Liver (tissue), 8 donors: ENCODE measurements at regions not wholly inside any gene's neighbourhood (a gene's known extent, or its start where the extent isn't known, plus 50 kb on each side); places are given as distances from the start of the nearest gene placed in this dataset.

Experiments
- DNase-seq: peaks from one replicate; pipeline ENCODE4 v3.0.0-alpha.2; 2017; ENCODE audit warnings: low spot score
- H3K27ac ChIP-seq, 2 donors: one replicate each; pipeline ENCODE4 v1.7.0; 2013; ENCODE audit warnings: inconsistent platforms in 2 of 2, low read length in 2 of 2, control low read depth in 1 of 2, low read depth in 1 of 2, mild to moderate bottlenecking in 1 of 2
- H3K27me3 ChIP-seq, 4 donors: one replicate each; pipeline versions ENCODE4 v1.6.1 to v1.7.0; 2013; ENCODE audit warnings: low read length in 3 of 4, inconsistent platforms in 1 of 4, mild to moderate bottlenecking in 1 of 4, moderate library complexity in 1 of 4; ENCODE audit not compliant: control insufficient read depth in 4 of 4, insufficient read depth in 4 of 4
- H3K36me3 ChIP-seq, 4 donors: one replicate each; pipeline versions ENCODE4 v1.6.1 to v1.7.0; 2013; ENCODE audit warnings: low read length in 3 of 4, mild to moderate bottlenecking in 3 of 4, low read depth in 1 of 4, moderate library complexity in 1 of 4; ENCODE audit not compliant: control insufficient read depth in 4 of 4, insufficient read depth in 3 of 4
- H3K4me1 ChIP-seq, 4 donors: one replicate each; pipeline versions ENCODE4 v1.6.1 to v1.7.0; 2013; ENCODE audit warnings: low read length in 3 of 4, mild to moderate bottlenecking in 3 of 4, moderate library complexity in 1 of 4; ENCODE audit not compliant: control insufficient read depth in 4 of 4, insufficient read depth in 4 of 4
- H3K4me3 ChIP-seq, 3 donors: one replicate each; pipeline versions ENCODE4 v1.6.1 to v1.7.0; 2013; ENCODE audit warnings: low read length in 3 of 3, control low read depth in 1 of 3, low read depth in 1 of 3, mild to moderate bottlenecking in 1 of 3
- H3K9ac ChIP-seq, 2 donors: one replicate each; pipeline ENCODE4 v1.7.0; 2013; ENCODE audit warnings: low read length in 2 of 2, mild to moderate bottlenecking in 2 of 2, moderate library complexity in 2 of 2, control low read depth in 1 of 2, low read depth in 1 of 2
- H3K9me3 ChIP-seq, 4 donors: one replicate each; pipeline versions ENCODE4 v1.6.1 to v1.7.0; 2013; ENCODE audit warnings: low read length in 3 of 4; ENCODE audit not compliant: control insufficient read depth in 4 of 4
- CTCF ChIP-seq: fragments of 150-350 bp; IDR thresholded peaks from 2 replicates; pipeline ENCODE4 v1.5.1; 2017; ENCODE audit warnings: improper control_type of control experiment, low read depth, low read length; ENCODE audit not compliant: missing input control
- FOXA1 ChIP-seq: IDR thresholded peaks from 2 replicates; pipeline ENCODE4 v1.6.1; 2016; ENCODE audit warnings: antibody characterized with exemption
- HNF4A ChIP-seq, 2 donors: conservative IDR thresholded peaks; 2 replicates each; pipeline ENCODE4 v1.6.1; 2016; ENCODE audit warnings: antibody characterized with exemption in 2 of 2, mild to moderate bottlenecking in 2 of 2
- HNF4G ChIP-seq: IDR thresholded peaks from 2 replicates; pipeline ENCODE4 v1.6.1; 2016; ENCODE audit warnings: antibody characterized with exemption
- JUND ChIP-seq, 2 donors: IDR thresholded peaks; 2 replicates each; pipeline ENCODE4 v1.6.1; 2016; ENCODE audit warnings: antibody characterized with exemption in 2 of 2
- RXRA ChIP-seq, 2 donors: IDR thresholded peaks; 2 replicates each; pipeline ENCODE4 v1.6.1; 2017 to 2018; ENCODE audit warnings: antibody characterized with exemption in 2 of 2, mild to moderate bottlenecking in 1 of 2
- SP1 ChIP-seq: IDR thresholded peaks from 2 replicates; pipeline ENCODE4 v1.6.1; 2018; ENCODE audit warnings: antibody characterized with exemption, mild to moderate bottlenecking
- YY1 ChIP-seq: IDR thresholded peaks from 2 replicates; pipeline ENCODE4 v1.6.1; 2016; ENCODE audit warnings: antibody characterized with exemption, mild to moderate bottlenecking
- whole genome bisulfite sequencing: extraction: QIAGEN DNeasy Blood & Tissue Kit; methylation state at CpG from one replicate; pipeline ENCODE4 v1.1.7; 2013; 5-methylcytosine and 5-hydroxymethylcytosine counted together
- TF ChIP-seq, protein P1 (sequence below): IDR thresholded peaks from 2 replicates; pipeline ENCODE4 v1.6.1; 2016; ENCODE audit warnings: antibody characterized with exemption, mild to moderate bottlenecking
- TF ChIP-seq, protein P2 (sequence below): IDR thresholded peaks from 2 replicates; pipeline ENCODE4 v1.6.1; 2016; ENCODE audit warnings: antibody characterized with exemption
- TF ChIP-seq, protein P3 (sequence below): IDR thresholded peaks from 2 replicates; pipeline ENCODE4 v1.6.1; 2016; ENCODE audit warnings: antibody characterized with exemption
- TF ChIP-seq, protein P4 (sequence below): IDR thresholded peaks from 2 replicates; pipeline ENCODE4 v1.6.1; 2016; ENCODE audit warnings: antibody characterized with exemption
- donor health status: healthy.
- donor health status: healthy.
- donor health status: healthy.
- donor health status: healthy.
- donor health status: healthy.

DNA sequence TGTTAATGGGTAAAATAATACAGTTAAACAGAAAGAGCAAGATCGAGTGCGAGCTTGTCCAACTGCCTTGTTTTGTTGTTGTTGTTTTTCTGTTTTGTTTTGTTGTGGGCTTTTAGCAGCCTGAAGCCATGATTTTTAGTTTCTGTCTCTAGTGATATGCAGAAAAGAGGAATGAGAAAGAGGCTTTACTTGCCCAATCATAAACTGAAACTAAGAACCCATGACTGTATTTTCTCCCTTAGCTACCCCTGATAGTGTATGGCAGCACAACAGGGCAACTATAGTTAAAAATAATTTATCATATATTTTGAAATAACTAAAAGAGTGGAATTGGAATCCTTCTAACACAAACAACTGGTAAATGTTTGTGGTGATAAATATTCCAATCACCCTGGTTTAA is 493.9 kb downstream of the GLRX3 start:
- Histone ChIP-seq H3K9ac (no peak overlapping the region), H3K4me1 (no peaks in the 10 kb centered on the region), H3K36me3 (no peaks in the 10 kb centered on the region), H3K9me3 (peaks cover 0 to 6% (median 1%) of the 10 kb centered on the region in 4 donors), H3K27ac (no peak overlapping the region), H3K27me3 (peaks cover 0 to 2% (median 0%) of the 10 kb centered on the region in 4 donors), H3K4me3 (no peak overlapping the region)
- 76% methylated on average over 2 of the region's 2 CpGs for WGBS
- TF ChIP-seq, protein P1, sequence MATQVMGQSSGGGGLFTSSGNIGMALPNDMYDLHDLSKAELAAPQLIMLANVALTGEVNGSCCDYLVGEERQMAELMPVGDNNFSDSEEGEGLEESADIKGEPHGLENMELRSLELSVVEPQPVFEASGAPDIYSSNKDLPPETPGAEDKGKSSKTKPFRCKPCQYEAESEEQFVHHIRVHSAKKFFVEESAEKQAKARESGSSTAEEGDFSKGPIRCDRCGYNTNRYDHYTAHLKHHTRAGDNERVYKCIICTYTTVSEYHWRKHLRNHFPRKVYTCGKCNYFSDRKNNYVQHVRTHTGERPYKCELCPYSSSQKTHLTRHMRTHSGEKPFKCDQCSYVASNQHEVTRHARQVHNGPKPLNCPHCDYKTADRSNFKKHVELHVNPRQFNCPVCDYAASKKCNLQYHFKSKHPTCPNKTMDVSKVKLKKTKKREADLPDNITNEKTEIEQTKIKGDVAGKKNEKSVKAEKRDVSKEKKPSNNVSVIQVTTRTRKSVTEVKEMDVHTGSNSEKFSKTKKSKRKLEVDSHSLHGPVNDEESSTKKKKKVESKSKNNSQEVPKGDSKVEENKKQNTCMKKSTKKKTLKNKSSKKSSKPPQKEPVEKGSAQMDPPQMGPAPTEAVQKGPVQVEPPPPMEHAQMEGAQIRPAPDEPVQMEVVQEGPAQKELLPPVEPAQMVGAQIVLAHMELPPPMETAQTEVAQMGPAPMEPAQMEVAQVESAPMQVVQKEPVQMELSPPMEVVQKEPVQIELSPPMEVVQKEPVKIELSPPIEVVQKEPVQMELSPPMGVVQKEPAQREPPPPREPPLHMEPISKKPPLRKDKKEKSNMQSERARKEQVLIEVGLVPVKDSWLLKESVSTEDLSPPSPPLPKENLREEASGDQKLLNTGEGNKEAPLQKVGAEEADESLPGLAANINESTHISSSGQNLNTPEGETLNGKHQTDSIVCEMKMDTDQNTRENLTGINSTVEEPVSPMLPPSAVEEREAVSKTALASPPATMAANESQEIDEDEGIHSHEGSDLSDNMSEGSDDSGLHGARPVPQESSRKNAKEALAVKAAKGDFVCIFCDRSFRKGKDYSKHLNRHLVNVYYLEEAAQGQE = no peak
- no peak for TF ChIP-seq JUND (IDR thresholded peaks at IDR 0.05)
- no peak for TF ChIP-seq YY1
- TF ChIP-seq, protein P2, sequence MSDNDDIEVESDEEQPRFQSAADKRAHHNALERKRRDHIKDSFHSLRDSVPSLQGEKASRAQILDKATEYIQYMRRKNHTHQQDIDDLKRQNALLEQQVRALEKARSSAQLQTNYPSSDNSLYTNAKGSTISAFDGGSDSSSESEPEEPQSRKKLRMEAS = no peak
- no peak for TF ChIP-seq HNF4G
- no peak for DNase-seq

GRCh38 chr10:130631142-130632096 is 495.2 kb downstream of the GLRX3 start:
- no peak for DNase-seq
- Histone ChIP-seq H3K9ac (no peak overlapping the region), H3K27ac (peak overlapping the region in 1 of 2 donors; percentile 19), H3K9me3 (peaks cover 0 to 6% (median 2%) of the 10 kb centered on the region in 4 donors), H3K27me3 (peaks cover 0 to 3% (median 1%) of the 10 kb centered on the region in 4 donors), H3K36me3 (no peaks in the 10 kb centered on the region), H3K4me1 (no peaks in the 10 kb centered on the region), H3K4me3 (no peak overlapping the region)
- WGBS = 40% methylated on average over 10 of the region's 10 CpGs
- TF ChIP-seq HNF4A (conservative IDR thresholded peaks at IDR 0.05) = no peak
- no peak for TF ChIP-seq CTCF
- TF ChIP-seq, protein P3, sequence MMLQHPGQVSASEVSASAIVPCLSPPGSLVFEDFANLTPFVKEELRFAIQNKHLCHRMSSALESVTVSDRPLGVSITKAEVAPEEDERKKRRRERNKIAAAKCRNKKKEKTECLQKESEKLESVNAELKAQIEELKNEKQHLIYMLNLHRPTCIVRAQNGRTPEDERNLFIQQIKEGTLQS = no peak
- peak; percentile 13 for TF ChIP-seq SP1
- no peak for TF ChIP-seq YY1
- no peak for TF ChIP-seq FOXA1
- TF ChIP-seq RXRA (IDR thresholded peaks at IDR 0.05) = peak in 1 of 2 donors; percentile 35
- TF ChIP-seq, protein P4, sequence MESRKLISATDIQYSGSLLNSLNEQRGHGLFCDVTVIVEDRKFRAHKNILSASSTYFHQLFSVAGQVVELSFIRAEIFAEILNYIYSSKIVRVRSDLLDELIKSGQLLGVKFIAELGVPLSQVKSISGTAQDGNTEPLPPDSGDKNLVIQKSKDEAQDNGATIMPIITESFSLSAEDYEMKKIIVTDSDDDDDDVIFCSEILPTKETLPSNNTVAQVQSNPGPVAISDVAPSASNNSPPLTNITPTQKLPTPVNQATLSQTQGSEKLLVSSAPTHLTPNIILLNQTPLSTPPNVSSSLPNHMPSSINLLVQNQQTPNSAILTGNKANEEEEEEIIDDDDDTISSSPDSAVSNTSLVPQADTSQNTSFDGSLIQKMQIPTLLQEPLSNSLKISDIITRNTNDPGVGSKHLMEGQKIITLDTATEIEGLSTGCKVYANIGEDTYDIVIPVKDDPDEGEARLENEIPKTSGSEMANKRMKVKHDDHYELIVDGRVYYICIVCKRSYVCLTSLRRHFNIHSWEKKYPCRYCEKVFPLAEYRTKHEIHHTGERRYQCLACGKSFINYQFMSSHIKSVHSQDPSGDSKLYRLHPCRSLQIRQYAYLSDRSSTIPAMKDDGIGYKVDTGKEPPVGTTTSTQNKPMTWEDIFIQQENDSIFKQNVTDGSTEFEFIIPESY = no peak
- TF ChIP-seq JUND (IDR thresholded peaks at IDR 0.05) = peak in 1 of 2 donors; percentile 26
